Chondrocyte (in vitro differentiated cells): ENCODE measurements at regions not wholly inside any gene's neighbourhood (a gene's known extent, or its start where the extent isn't known, plus 50 kb on each side); places are given as distances from the start of the nearest gene placed in this dataset.

Experiments
- DNase-seq: peaks from one replicate; pipeline ENCODE4 v3.0.0; 2021; ENCODE audit warnings: mixed read lengths, low spot score
- H3K27ac Mint-ChIP-seq: one replicate; pipeline ENCODE4 v1.8.0; 2021; ENCODE audit warnings: mild to moderate bottlenecking, moderate library complexity, mixed read lengths; ENCODE audit not compliant: unreplicated experiment
- H3K27me3 Mint-ChIP-seq: 2 replicates; pipeline ENCODE4 v1.8.0; 2021; ENCODE audit warnings: low read depth, mixed read lengths
- H3K36me3 Mint-ChIP-seq: 2 replicates; pipeline ENCODE4 v1.8.0; 2021; ENCODE audit warnings: low read depth, mixed read lengths
- H3K4me1 Mint-ChIP-seq: 2 replicates; pipeline ENCODE4 v1.8.0; 2021; ENCODE audit warnings: low read depth, mild to moderate bottlenecking, mixed read lengths
- H3K4me3 Mint-ChIP-seq: one replicate; pipeline ENCODE4 v1.8.0; 2021; ENCODE audit warnings: mild to moderate bottlenecking, moderate library complexity, mixed read lengths; ENCODE audit not compliant: unreplicated experiment
- H3K9me3 Mint-ChIP-seq: 2 replicates; pipeline ENCODE4 v1.8.0; 2021; ENCODE audit warnings: low read depth, mixed read lengths
- TF ChIP-seq, protein P1 (sequence below): fragments of 200-600 bp; sonication (generic); IDR thresholded peaks from 2 replicates; pipeline ENCODE4 v1.5.0; 2021; ENCODE audit warnings: antibody characterized with exemption, mild to moderate bottlenecking, moderate library complexity

DNA sequence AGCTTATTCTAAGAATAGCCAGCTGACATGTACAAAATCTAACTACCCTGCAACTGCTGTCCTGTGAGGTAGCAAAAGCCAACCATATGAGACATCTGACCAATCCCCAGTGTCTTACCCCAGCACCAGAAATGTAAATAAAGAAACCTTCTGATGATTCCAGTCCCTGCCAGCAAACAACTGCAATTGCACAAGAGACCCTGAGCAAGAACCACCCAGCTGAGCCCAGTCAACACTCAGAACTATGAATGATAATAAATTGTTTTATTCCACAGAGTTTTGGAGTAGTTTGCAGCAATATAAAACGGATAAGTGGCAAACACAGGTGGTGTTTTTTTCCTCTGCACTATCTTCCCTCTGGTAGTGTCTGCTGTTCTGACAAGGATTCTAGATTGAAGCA is 94.9 kb downstream of the ERCC5 start:
- no peak overlapping the region for H3K4me3 Mint-ChIP-seq
- no peak for DNase-seq
- H3K27me3 Mint-ChIP-seq, result peaks cover 14% of the 10 kb centered on the region
- H3K36me3 Mint-ChIP-seq, result no peaks in the 10 kb centered on the region
- peaks cover 14% of the 10 kb centered on the region for H3K9me3 Mint-ChIP-seq
- TF ChIP-seq, protein P1, sequence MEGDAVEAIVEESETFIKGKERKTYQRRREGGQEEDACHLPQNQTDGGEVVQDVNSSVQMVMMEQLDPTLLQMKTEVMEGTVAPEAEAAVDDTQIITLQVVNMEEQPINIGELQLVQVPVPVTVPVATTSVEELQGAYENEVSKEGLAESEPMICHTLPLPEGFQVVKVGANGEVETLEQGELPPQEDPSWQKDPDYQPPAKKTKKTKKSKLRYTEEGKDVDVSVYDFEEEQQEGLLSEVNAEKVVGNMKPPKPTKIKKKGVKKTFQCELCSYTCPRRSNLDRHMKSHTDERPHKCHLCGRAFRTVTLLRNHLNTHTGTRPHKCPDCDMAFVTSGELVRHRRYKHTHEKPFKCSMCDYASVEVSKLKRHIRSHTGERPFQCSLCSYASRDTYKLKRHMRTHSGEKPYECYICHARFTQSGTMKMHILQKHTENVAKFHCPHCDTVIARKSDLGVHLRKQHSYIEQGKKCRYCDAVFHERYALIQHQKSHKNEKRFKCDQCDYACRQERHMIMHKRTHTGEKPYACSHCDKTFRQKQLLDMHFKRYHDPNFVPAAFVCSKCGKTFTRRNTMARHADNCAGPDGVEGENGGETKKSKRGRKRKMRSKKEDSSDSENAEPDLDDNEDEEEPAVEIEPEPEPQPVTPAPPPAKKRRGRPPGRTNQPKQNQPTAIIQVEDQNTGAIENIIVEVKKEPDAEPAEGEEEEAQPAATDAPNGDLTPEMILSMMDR, result no peak
- no peaks in the 10 kb centered on the region for H3K4me1 Mint-ChIP-seq
- no peak overlapping the region for H3K27ac Mint-ChIP-seq

DNA sequence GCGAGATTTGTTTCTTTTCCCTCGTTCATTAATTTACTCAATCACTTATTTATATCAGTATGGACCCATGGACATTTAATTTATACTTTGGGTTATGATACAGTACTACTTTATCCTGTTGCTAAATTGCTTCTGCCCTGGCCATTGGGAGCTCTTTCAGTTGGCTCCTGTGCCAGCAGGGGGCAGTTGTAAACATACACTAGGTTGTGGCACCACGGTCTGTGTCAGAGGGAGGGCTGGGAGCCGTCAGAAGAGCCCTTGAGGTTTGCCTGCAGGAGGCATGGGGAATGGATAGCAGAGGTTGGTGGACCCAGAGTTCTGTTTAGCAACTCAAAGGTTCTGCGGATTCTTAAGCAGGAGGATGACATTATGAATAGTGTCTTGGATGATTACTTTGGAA is 94.3 kb downstream of the ERCC5 start:
- no peak for DNase-seq
- Mint-ChIP-seq H3K4me1 (no peaks in the 10 kb centered on the region), H3K4me3 (no peak overlapping the region), H3K36me3 (no peaks in the 10 kb centered on the region), H3K27ac (no peak overlapping the region), H3K9me3 (peaks cover 14% of the 10 kb centered on the region), H3K27me3 (peaks cover 17% of the 10 kb centered on the region)
- TF ChIP-seq, protein P1, result no peak

DNA sequence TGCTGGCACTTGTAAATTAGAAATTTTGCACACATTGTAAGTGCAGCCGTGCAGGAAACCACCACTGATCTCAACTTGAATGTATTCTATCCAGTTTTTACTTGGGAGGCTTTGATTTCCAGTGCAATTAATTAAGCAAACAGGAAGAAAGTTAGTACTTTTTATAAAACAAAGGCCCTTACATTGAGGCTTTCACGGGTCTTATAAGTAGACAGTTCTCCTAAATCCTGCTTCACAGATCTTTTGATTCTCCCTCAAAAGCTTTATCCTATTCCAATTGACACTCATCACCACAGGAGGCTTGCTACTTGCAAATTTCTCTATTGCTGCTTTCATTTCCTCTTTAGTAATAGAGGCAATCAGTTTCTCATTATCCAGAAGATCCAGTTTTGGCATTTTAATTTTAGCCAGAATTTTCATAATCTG is 90.1 kb downstream of the ERCC5 start:
- TF ChIP-seq, protein P1, result no peak
- no peak overlapping the region for H3K27ac Mint-ChIP-seq
- H3K4me1 Mint-ChIP-seq, result no peaks in the 10 kb centered on the region

DNA sequence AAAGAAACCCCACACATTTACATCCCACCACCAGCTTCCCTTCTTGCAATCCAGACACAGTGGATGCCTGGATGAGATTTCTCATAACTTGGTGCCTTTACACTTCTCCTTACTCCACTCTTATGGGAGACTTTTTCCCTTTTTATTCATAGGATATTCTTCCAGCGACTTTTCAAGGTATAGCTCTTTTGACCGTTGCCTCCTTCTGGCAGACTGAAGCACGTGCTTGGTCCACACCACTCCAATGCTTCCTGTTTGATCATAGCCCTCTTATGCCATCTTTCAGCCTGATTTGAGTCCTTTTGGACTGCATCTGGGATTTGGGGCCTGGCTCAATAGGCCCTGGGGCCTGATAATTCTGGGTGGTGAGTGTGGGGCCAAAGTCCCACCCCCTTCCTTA is 87.7 kb downstream of the ERCC5 start:
- TF ChIP-seq, protein P1, result no peak

More for the DNA sequence above, 90.1 kb downstream of the ERCC5 start:
- Mint-ChIP-seq H3K36me3 (no peaks in the 10 kb centered on the region), H3K4me3 (no peak overlapping the region), H3K9me3 (peaks cover 6% of the 10 kb centered on the region), H3K27me3 (peaks cover 10% of the 10 kb centered on the region)
- DNase-seq, result no peak

DNA sequence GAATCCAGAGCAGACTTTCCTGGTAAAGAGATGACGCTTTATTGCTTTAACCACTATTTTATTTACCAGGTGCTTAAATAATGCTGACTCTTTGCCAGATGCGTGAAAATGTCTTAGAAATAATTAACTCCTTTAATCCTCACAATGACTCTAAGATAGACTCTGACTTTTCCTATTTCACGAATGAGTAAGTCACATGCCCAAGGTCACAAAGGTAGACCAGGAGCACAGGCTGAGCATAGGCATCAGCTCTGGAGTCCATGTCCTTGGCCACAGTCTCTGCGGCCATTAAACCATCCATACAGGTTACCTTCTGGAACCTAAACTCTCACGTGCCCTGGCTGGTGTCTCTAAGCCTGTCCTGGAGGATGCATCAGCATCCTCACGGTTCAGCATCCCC is 87.3 kb downstream of the ERCC5 start:
- no peak for DNase-seq
- Mint-ChIP-seq H3K4me1 (peaks cover 5% of the 10 kb centered on the region), H3K9me3 (no peaks in the 10 kb centered on the region), H3K27ac (no peak overlapping the region), H3K27me3 (peaks cover 7% of the 10 kb centered on the region), H3K36me3 (no peaks in the 10 kb centered on the region), H3K4me3 (no peak overlapping the region)
- TF ChIP-seq, protein P1, result no peak

More for the DNA sequence above, 87.7 kb downstream of the ERCC5 start:
- H3K4me1 Mint-ChIP-seq, result peaks cover 5% of the 10 kb centered on the region
- no peak overlapping the region for H3K4me3 Mint-ChIP-seq
- H3K27ac Mint-ChIP-seq, result no peak overlapping the region
- H3K9me3 Mint-ChIP-seq, result no peaks in the 10 kb centered on the region
- H3K36me3 Mint-ChIP-seq, result no peaks in the 10 kb centered on the region
- no peak for DNase-seq
- H3K27me3 Mint-ChIP-seq, result peaks cover 10% of the 10 kb centered on the region
